NCI-H446 (cell line): ENCODE measurements at regions not wholly inside any gene's neighbourhood (a gene's known extent, or its start where the extent isn't known, plus 50 kb on each side); places are given as distances from the start of the nearest gene placed in this dataset.
"Not testable (repeated sequence)": the region's sequence is repeated elsewhere in the genome, so short reads cannot be mapped to it uniquely, and the experiment has no call there.

ENCODE experiments used
- DNase-seq, 2 experiments: peaks; one replicate each; lab custom pipeline; 2025; lab: John Stamatoyannopoulos, UW

DNA sequence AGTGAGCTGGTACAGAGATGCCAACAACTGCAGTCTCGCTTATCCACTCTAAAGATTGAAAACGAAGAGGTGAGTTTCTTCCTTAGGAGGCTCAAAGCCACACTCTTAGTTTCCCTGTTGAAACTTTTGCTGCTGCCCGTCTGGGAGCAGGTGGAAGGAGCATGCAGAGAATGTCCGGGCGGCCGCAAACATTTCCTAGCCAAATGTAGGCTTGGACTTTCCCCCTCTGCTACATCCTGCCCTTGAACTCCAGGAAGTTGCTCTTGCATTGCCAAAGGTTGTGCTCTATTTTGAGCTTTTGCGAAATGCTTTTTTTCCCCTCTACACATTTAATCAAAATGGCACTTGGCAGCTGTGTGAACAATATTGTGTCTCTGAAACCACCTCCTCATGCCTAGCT is 65.0 kb upstream of the IKBKE start:
- DNase-seq, result not testable (repeated sequence)

DNA sequence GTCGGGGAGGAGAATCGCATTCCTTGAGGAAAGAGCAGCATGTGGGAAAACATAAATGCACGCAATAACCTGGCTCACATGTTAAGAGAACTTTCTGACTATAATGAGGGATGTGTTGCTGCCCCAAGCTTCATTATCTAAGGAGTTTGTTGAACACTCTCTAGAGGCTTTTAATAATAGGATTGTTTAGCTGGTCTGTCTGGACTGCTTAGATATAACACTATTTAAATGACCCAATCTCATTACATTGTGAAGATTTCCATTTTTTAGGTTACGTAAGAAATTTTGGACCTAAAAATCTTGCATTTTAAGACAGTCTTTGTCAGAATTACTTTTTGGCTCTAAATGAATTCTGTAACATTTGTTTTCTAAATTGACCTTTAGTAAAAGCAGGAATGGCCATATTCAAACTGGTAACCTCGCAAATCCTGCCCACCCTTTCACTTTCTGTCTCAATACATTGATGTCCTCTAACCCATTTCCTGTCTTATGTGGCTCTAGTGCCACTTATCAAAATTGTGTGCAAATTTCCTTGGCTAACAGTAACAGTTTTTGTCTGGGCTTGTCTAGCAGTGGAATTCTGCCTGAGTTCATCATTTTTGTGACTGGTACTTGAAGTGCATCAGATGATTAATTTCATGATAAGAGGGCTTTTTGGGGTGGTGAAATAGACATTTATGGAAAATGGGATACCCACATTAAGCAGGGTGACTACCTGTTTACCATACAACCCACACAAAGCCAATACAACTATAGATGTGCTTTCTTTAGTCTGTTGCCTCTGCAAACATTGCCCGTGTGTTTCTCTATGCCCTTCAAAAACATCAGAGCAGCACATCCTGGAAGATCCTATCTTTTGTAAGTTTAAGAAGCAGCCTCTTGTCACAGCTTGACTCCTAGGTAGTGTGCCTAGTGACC is 61.6 kb upstream of the IKBKE start:
- DNase-seq, result not testable (repeated sequence)

DNA sequence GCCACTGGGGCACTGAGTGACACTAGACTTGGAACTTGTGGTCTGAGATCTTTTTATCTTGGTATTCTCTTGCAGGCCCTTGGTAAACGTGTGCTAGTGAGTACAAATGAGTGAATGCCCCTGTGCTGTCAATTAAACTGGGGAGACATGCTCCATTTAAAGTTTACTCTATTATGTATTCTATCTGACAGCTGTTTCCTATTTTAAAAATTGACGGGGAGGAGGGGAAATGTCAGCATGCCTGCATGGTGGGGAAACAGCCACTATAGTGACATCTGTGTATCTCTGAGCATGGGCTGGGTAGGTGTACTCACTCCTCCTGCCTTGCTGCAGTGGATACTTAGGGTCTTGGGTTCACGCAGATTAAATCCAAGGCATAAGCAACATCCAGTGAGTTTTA is 59.0 kb upstream of the IKBKE start:
- no peak for DNase-seq

DNA sequence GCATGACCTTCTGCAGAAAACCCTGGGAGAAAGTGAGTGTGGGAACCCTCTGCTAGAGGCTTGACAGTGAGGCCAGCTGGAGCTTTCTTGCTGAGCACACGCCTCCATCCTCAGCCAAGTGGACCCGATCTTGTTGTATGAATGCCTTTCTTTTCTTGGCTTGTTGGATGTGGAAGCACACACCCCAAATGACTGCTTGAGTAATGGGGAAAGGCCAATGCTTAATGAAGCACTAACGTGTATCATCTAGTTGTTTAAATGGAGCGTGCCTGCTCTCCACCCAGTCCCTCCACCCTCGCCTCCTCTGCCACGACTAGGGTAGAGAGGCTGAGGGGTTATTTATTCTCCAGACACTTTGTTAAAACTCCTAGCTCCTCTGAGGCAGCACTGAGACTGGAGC is 54.3 kb upstream of the IKBKE start:
- peak; percentile 62 to 74 for DNase-seq

DNA sequence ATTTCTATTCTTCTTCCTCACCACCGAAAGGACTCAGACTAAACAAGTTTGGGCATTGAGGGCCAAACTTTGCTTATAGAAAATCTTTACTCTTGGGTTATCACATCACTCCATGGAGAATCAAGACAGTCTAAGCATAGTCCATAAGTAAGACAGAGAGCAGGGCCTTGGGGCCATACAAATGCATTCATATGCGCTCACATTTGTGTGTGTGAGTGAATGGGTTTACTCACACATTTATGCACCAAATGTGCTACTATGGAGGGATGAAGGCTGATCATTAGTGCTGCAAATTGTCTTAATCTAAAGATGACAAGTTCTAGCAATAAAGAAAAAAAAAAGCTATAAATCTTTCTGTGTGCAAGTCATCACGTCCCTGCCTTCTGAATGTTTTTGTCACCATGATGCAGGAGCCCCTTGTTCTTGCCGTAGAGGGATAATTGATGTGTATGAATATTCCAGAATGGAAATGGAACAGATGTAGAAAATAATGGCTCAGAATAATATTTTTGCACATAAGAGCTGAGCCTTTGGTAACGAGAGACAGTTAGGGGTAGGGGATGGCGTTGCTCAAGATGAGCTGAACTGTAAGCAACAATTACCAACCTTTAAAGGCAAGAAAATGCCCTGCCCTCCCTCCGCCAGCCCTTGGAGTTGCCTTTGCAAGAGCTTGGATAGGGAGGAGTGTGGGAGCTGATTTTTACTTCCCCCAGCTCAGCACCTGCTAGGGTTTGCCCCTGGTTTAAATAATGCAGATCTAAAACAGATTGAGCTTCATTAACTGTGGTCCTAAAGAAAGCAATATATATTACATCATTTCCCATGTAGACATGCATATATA is 52.3 kb upstream of the IKBKE start:
- no peak for DNase-seq

DNA sequence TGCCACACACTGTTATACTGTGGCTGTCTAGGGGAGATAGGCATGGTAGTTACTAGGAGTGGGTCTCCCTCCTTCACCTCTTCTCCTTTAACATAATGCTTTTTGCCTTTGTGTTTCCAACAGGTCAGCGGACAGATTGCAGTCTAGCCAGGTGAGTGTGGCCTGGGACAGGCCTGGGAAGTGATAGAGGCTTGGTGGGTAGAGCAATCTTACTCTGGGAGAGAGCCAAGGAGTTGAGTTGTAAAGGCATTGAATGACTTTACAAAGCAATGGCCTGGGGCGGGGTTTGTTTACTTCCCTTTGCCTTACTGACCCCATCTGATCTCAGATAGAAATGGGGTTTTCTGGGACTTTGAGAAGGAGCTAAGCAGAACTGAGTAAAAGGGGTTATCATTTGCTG is 51.0 kb upstream of the IKBKE start:
- DNase-seq, result no peak

DNA sequence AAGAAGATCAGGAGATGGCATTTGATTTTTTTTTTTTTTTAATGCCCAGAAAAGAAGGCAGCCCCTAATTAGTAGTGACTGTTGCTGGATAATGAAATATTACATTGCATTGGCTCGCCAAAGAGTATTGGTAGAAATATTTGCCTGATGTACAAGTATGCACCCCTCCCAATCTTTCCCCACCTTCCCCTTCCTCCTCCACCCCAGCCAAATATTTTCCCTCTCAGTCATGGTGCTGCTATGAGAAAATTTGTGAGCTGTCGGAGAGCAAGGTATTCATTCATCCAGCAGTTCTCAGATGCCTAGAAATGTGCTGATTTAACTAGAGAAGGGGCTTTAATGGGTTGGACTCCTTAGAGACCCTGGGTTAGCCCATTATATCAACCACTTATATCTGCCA is 50.5 kb upstream of the IKBKE start:
- DNase-seq, result no peak

DNA sequence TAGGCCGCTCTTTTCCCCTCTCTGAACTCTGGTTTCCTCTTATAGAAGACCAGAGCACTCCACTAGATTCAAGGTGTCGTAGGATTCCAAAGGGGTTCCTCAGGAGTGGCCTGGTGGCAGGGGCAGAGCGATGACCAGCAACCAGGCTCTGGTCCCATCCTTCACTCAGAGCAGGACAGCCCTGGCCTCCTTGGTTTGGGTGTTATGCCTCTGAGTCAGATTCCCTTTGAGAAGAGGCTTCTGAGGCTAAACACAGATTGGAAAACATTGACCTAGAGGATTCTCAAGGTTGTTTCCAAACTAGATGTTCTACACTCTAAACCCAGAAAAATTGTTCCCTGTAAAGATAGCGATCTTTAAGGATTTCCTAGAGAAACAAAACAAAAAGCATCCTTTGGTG is 49.8 kb upstream of the IKBKE start:
- no peak for DNase-seq
